SW480 (cell line): ENCODE measurements at regions not wholly inside any gene's neighbourhood (a gene's known extent, or its start where the extent isn't known, plus 50 kb on each side); places are given as distances from the start of the nearest gene placed in this dataset.
"Not testable (repeated sequence)": the region's sequence is repeated elsewhere in the genome, so short reads cannot be mapped to it uniquely, and the experiment has no call there.

Experiments
- DNase-seq: peaks from one replicate; pipeline ENCODE4 v3.0.0-alpha.2; 2016; ENCODE audit warnings: low spot score

DNA sequence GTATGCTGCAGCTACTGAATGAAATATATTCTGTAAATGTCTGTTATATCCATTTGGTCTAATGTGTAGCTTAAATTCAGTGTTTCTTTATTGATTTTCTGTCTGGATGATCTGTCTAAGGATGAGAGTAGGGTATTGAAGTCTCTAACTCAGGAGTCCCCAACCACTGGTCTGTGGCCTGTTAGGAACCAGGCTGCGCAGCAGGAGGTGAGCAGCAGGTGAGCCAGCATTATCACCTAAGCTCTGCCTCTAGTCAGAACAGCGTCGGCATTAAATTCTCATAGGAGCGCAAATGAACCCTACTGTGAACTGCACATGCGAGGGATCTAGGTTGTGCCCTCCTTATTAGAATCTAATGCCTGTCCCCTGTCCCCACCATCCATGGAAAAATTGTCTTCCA lies 329.7 kb upstream of the RGS6 start:
- no peak for DNase-seq

DNA sequence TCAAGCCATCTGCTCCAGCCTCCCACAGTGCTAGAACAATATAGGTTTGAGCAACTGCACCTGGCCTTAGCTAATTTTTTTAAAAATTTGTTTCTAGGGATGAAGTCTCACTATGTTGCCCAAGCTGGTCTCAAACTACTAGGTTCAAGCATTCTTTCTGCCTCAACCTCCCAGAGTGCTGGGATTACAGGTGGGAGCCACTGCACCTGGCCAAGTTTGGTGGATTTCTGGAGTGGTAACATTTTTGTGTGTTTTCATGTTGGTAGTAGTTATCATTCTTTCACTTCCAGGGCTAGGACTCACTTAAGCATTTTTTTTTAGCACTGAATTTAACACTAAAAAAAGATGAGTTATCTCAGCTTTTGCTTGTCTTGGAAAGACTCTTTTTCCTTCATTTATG lies 328.0 kb upstream of the RGS6 start:
- DNase-seq = no peak

- DNase-seq = no peak
Observed at GRCh38 chr14:71606064-71606463, 326.2 kb upstream of the RGS6 start.

GRCh38 chr14:71606575-71606974 lies 325.7 kb upstream of the RGS6 start:
- DNase-seq = no peak

DNA sequence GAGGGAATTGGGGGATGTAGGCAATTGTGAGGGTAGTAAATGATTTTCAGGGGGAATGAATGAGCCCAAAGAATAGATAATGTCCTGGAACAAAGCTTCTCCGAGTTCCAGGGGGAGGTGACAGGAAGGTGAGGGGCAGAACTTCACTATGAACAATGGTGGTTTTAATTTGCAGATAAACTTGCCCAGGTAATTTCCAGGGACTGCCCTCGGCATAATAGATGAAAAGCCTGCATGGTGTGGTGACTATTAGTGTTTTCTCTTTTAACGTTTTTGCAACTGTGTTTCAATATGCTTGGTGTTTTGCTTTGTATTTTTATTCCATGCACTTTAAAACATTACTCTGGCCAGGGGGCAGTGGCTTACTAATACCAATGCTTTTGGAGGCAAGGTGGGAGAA lies 325.2 kb upstream of the RGS6 start:
- no peak for DNase-seq

DNA sequence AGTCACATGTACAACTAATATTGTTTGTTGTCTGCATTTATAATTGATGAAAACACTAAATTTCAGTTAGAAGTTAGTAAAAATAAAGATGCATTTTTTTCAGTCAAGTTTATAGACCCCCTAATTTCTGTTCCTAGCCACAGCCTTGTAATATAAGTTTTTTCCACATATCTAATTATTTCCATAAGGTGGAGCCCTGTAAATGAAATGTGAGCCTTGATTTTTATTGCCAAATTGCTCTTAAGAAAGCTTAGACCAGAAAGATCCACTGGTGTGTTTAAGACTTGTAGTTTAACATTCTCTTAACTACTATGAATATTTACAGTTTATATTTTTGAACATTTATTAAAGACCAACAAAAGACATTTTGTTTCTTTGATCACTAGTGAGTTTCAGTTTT lies 322.1 kb upstream of the RGS6 start:
- DNase-seq = no peak

DNA sequence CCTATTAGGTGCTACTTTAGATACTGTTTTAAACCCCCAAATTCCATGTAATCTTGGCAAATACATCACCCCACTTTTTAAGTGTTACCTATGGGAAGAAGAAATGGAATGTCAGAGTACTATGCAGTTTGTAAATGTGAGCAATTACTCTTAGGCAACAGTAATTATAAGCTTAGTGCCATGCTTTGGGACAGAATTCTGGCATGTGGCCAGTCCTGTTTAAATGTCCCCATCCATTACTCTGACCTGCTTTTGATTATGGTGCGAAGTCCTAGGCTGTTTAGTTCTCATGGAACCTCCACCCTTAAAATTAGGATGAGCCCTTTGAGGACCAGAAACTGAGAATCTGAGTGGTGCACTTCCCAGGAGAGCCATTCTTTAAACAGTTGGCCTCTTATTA lies 321.4 kb upstream of the RGS6 start:
- no peak for DNase-seq

DNA sequence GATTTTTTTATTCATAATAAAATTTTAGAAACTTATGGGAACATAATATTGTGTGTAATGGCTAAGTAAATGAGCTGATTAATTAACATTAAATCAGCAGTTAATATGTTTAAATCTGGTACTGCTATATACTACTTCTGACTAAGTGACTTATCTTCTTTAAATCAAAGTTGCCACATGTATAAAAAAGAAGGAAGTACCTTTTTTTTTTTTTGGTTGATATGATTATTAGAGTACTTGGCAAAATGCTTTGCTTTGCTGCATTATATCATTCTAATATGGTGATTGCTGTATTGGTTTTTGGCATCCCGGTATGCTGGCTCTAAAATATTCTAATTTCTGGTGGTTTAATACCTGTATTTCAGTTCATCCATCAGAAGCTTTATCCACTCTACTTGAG lies 319.1 kb upstream of the RGS6 start:
- no peak for DNase-seq

DNA sequence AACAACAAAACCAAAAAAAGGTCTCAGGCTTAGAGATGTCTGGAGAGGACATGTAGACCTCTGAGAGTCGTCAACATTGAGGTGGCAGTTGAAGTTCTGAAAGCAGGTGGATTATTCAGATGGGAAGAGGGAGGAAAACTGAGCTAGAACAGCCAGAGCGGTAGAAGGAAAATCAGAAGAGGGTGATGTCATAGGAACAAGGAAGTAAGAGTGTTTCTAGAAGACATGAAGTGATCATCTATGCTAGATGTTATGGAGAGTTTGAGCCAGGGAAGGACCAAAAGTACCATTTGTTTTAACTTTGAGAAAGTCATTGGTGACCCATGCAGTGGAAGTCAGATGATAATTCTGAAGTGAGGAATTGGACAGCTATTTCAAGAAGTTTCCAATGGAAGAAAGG lies 316.2 kb upstream of the RGS6 start:
- DNase-seq = no peak

DNA sequence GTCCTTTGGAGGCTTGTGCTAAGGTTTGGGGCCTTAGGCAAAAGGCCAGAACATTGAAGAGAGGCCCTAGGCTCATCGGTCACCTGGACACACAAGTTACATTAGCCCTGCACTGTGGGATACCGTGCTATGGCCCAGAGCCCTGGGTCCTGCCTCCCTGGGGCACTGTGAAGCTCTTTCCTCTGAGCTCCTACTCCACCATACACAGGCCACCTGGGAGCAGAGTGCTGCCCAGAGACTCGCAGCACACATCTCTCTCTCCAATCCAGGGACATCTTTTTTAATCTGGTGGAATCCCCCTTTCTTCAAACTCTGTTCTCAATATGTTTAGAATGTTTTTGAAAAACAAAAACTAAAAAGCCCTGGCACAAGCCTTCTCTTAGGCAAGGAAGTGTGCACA lies 314.2 kb upstream of the RGS6 start:
- no peak for DNase-seq

GRCh38 chr14:71618716-71619115 lies 313.5 kb upstream of the RGS6 start:
- DNase-seq = no peak

GRCh38 chr14:71619472-71619871 lies 312.8 kb upstream of the RGS6 start:
- DNase-seq = no peak

DNA sequence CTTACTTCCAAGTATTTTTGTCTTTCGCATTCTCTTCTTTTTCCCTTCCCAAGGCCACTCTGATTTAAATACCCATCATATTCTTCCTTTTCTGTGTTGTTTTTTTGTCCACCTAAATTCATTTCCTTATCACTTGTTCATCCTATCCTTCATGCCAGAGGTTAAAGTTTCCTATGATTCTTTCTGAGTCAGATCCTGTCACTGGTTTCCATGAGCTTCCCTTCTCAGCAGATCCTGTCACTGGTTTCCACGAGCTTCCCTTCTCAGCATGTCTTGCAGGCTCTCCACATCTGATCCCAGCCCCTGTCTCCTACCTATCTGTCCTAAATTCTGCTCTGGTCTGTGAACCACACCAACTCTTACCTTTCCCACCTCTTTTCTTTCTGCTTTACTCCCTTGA lies 311.8 kb upstream of the RGS6 start:
- no peak for DNase-seq

DNA sequence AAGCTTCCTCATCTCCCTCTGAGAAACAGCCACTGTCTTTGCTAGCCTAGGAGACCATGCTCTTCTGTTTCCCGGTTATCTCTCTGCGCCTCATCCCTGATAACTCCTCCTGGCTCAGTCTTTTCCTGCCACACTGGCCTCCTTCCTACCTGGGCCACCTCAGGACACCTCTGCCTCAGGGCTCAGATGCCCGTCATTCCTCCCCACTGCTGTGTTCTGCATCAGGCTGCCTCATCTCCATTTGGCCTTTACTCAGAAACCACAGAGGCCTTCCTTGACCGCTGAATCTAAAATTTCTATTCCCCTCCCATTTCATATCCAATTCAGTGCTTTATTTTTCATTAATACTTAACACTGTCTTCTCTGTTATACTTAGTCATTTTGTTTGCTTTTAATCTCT lies 311.0 kb upstream of the RGS6 start:
- DNase-seq = no peak

DNA sequence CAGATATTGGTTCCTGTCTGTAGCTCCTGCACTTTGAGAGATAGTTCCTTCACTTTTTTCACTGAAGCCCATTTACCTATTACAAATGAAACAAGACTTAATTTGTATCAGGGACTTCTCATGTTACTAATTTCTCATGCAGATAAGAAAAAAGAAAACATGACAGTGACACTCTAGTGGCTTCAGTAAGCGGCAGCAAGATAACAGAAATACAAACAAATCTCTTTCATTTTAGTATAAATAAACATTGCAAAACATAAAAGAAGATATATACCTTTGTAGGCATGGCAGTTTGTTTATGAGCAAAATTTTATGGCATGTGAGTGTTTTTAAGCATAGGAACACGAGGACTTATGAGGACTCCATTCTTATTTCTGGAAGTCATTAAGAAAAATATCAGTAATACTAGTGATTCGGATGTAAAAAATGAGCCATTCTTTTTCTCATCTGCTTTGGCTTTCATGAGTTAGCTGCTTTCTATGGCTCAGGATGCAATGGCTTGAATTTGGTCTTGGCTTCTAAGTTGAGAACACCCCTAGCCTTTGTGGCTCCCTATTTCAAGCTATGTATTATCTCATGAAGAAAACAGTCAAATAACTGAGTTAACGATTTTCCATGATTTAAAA lies 310.1 kb upstream of the RGS6 start:
- DNase-seq = no peak

DNA sequence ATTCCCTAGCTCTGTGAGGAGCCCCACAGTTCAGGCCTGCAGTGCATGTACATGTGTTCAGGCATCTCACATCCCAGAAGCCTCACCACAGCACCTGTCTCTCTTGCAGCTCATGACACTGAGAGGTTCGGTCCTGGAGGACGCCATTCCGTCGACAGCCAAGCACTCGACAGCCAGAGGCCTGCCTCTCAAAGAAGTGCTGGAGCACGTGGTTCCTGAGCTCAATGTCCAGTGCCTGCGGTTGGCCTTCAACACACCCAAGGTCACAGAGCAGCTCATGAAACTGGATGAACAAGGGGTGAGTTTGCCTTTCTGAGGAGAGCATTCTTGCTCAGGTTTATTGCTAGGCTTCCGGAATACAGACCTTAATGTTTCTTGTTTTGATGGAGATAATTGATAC lies 308.3 kb upstream of the RGS6 start:
- no peak for DNase-seq

DNA sequence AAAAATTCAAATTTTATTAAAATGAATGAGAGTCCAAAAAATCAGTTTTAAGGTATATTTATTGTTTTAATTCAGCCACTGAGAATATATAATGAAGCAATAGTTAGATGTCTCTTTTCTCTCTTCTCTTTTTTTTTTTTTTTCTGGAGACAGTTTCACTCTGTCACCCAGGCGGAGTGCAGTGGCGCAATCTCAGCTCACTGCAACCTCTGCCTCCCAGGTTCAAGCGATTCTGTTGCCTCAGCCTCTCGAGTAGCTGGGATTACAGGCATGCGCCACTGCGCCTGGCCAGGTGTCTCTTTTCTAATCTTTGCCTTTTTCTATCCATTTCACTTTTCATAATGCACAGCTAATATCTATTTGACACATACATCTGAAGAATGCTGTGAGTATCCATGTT lies 307.1 kb upstream of the RGS6 start:
- no peak for DNase-seq

DNA sequence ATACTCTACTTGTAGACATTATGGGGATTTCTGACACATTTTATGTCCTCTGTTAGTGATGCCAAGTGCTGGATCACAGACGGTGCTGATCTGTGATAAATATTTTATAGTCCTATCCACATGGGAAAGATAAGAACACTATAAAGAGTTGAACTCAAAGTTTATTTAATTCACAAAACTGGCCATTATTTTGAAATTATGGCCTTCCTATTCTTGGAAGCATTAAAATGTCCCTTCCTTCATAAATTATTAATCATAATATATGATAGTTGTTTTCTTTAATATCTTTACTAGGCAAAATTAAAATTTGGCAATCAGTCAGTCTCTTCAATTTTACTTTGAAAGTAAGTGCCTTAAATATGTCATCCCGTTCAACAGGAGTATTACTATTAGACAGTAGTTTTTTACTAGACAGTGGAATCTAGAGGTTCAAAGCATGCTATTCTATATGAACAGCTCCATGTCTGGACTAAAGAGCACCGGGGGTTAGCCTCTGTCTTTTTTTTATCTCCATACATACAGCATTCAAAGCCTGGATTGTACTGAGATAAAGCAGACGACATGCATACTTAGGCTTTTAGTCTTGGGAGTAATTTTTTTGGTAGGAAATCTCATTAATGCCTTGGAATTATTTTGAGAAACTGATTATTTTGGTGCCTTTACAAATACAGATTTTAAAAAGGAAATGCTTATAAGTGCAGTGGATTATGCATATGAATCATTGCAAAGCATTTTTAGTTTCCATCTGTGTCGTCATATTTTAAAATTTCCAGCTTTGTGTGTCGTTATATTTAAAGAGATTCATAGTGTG lies 306.1 kb upstream of the RGS6 start:
- no peak for DNase-seq

- DNase-seq = no peak
Observed at GRCh38 chr14:71628433-71628832, 303.8 kb upstream of the RGS6 start.

GRCh38 chr14:71629250-71629649 lies 303.0 kb upstream of the RGS6 start:
- no peak for DNase-seq

- no peak for DNase-seq
Observed at GRCh38 chr14:71629765-71630492, 302.3 kb upstream of the RGS6 start.

DNA sequence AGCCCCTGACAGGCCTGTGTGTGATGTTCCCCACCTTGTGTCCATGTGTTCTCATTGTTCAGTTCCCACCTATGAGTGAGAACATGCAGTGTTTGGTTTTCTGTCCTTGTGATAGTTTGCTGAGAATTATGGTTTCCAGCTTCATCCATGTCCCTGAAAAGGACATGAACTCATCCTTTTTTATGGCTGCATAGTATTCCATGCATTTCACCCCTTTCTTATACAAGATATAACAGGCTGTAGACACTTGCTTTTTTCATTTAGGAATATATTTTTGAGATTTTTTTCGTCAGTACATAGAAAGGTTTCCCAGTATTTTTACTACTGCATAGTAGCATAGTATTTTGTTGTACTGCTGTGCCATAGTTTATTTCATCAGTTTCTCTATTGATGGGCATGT lies 301.2 kb upstream of the RGS6 start:
- DNase-seq = not testable (repeated sequence)

GRCh38 chr14:71632440-71632946 lies 299.7 kb upstream of the RGS6 start:
- no peak for DNase-seq
